ENCODE measurements at regions not wholly inside any gene's neighbourhood (a gene's known extent, or its start where the extent isn't known, plus 50 kb on each side); places are given as distances from the start of the nearest gene placed in this dataset.

DNA sequence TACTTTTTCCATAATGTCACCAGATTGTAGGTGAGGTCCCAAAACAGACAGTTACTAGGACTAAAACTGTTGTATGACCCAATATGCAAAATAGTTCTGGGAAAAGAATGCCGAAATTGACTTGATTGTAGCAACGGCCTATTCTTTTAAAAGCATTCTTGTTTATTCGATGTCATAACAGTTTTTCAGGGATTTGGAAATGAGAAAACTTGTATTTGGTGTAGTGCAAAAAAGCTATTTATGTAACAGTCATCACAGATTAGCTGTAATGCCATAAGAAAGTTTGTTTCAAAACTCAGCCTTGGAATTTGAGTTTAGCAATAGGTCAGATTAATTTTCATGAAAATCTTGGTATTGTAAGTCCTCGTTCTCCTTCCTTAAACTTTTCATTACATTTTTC lies 69.2 kb upstream of the DIAPH2 start:
- 89% methylated on average over 4 of the region's 4 CpGs for whole genome bisulfite sequencing
- Histone ChIP-seq H3K27ac (no peak overlapping the region), H3K9me3 (no peaks in the 10 kb centered on the region), H3K36me3 (no peaks in the 10 kb centered on the region), H3K4me3 (no peak overlapping the region), H3K27me3 (replicated peaks; ENCODE audit: insufficient read depth) (no peaks in the 10 kb centered on the region), H3K4me1 (replicated peaks) (no peaks in the 10 kb centered on the region)
- intact Hi-C loops (cut with DNase I), result no loop called here
- TF ChIP-seq, protein P1, sequence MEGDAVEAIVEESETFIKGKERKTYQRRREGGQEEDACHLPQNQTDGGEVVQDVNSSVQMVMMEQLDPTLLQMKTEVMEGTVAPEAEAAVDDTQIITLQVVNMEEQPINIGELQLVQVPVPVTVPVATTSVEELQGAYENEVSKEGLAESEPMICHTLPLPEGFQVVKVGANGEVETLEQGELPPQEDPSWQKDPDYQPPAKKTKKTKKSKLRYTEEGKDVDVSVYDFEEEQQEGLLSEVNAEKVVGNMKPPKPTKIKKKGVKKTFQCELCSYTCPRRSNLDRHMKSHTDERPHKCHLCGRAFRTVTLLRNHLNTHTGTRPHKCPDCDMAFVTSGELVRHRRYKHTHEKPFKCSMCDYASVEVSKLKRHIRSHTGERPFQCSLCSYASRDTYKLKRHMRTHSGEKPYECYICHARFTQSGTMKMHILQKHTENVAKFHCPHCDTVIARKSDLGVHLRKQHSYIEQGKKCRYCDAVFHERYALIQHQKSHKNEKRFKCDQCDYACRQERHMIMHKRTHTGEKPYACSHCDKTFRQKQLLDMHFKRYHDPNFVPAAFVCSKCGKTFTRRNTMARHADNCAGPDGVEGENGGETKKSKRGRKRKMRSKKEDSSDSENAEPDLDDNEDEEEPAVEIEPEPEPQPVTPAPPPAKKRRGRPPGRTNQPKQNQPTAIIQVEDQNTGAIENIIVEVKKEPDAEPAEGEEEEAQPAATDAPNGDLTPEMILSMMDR (IDR thresholded peaks at IDR 0.05), result no peak
- TF ChIP-seq POLR2A (IDR thresholded peaks at IDR 0.05), result no peak
- no peak for TF ChIP-seq POLR2AphosphoS5 (IDR thresholded peaks at IDR 0.05)
- DNase-seq (ENCODE audit: low spot score), result no peak

DNA sequence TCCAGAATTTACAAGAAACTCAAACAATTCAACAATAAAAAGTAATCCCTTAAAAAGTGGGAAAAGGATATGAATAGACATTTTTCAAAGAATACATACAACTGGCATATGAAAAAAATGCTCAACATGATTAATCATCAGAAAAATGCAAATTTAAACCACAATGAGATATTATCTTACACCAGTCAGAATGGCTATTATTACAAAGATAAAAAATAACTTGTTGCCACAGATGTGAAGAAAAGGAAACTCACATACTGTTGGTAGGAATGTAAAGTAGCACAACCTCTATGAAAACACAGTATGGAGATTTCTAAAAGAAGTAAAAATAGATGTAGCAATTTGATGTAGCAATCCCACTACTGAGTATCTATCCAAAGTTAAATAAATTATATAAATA lies 65.1 kb upstream of the DIAPH2 start:
- Histone ChIP-seq H3K4me1 (replicated peaks) (no peaks in the 10 kb centered on the region), H3K27ac (no peak overlapping the region), H3K27me3 (replicated peaks; ENCODE audit: insufficient read depth) (no peaks in the 10 kb centered on the region), H3K4me3 (no peak overlapping the region), H3K36me3 (no peaks in the 10 kb centered on the region), H3K9me3 (no peaks in the 10 kb centered on the region)
- DNase-seq (ENCODE audit: low spot score), result no peak
- intact Hi-C loops (cut with DNase I), result no loop called here
- TF ChIP-seq POLR2A (IDR thresholded peaks at IDR 0.05) (no peak), POLR2AphosphoS5 (IDR thresholded peaks at IDR 0.05) (no peak)
- TF ChIP-seq, protein P1 (IDR thresholded peaks at IDR 0.05), result no peak

DNA sequence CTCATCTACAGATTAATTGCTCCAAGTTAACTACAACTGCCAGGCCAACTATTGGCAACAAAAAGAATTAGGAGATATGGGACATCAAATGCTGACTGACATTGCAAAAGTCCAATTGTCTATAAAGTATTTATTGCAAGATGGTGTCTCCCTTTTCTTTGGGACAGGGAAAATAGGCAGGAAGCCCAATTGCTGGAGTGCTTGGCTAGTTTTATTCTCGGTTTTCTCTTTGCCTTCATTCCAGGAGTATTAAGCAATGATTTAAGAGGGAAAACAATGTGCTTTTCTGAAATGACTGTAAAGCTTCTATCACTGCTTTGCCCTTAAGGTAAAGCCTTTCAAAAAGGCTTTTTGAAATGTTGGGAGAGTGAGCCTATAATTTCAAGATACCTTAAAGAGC lies 62.8 kb upstream of the DIAPH2 start:
- peak; percentile 3 for DNase-seq (ENCODE audit: low spot score)
- Histone ChIP-seq H3K27me3 (replicated peaks; ENCODE audit: insufficient read depth) (no peaks in the 10 kb centered on the region), H3K4me1 (replicated peaks) (no peaks in the 10 kb centered on the region), H3K9me3 (no peaks in the 10 kb centered on the region), H3K27ac (no peak overlapping the region), H3K4me3 (no peak overlapping the region), H3K36me3 (no peaks in the 10 kb centered on the region)
- TF ChIP-seq POLR2AphosphoS5 (IDR thresholded peaks at IDR 0.05) (no peak), POLR2A (IDR thresholded peaks at IDR 0.05) (no peak)
- TF ChIP-seq, protein P1 (IDR thresholded peaks at IDR 0.05), result no peak
- intact Hi-C loops (cut with DNase I), result no loop called here
- 5% methylated on average over 1 of the region's 1 CpG for WGBS
